Stimulated activated CD8-positive, alpha-beta memory T cell treated with anti-CD3 and anti-CD28 coated beads, Interleukin-12 subunit alpha, Interleukin-12 subunit beta, amount 100 ng/mL, for 24 hours (primary cell): ENCODE measurements at regions not wholly inside any gene's neighbourhood (a gene's known extent, or its start where the extent isn't known, plus 50 kb on each side); places are given as distances from the start of the nearest gene placed in this dataset.

Source experiments
- DNase-seq: peaks from one replicate; pipeline ENCODE4 v3.0.0-alpha.2; 2020; ENCODE audit errors: extremely low read depth

GRCh38 chrY:7211971-7212370 is 300.4 kb upstream of the AMELY start:
- no peak for DNase-seq

- no peak for DNase-seq
These were observed 292.9 kb upstream of the AMELY start for GRCh38 chrY:7204456-7204855.

- no peak for DNase-seq
These were observed 271.0 kb upstream of the AMELY start for GRCh38 chrY:7182591-7182990.

GRCh38 chrY:7177631-7178030 is 266.1 kb upstream of the AMELY start:
- DNase-seq = no peak

- no peak for DNase-seq
These were observed 257.9 kb upstream of the AMELY start for GRCh38 chrY:7169475-7169874.

- no peak for DNase-seq
These were observed 229.9 kb upstream of the AMELY start for GRCh38 chrY:7141477-7141876.
